HCT116 (cell line): ENCODE measurements at regions not wholly inside any gene's neighbourhood (a gene's known extent, or its start where the extent isn't known, plus 50 kb on each side); places are given as distances from the start of the nearest gene placed in this dataset.

Source experiments
- ATAC-seq: fragments of 200-7000 bp; cut with Tn5 transposase; 2 replicates; pipeline ENCODE4 v1.9.1; 2020; ENCODE audit warnings: mild to moderate bottlenecking, moderate library complexity
- BruUV-seq: library from RNA; stranded (reverse); fragments of 400-500 nt; replicated peaks from 2 replicates; lab custom pipeline; 2021; lab: Mats Ljungman, UMichigan
- CTCF ChIA-PET: fragments of 300-600 bp; sonication (Branson Sonifier 250); formaldehyde crosslinking; loops from one replicate; lab custom pipeline; 2021; ENCODE audit warnings: antibody characterized with exemption; lab: Charles Lee
- POLR2A ChIA-PET: fragments of 300-600, 350-600 bp; sonication (Branson Sonifier 250); formaldehyde crosslinking; loops from one replicate; lab custom pipeline; 2021; ENCODE audit warnings: antibody characterized with exemption; lab: Charles Lee
- RAD21 ChIA-PET, 2 experiments: fragments of 300-600 bp; sonication (Branson Sonifier 250); formaldehyde crosslinking; loops; one replicate each; lab custom pipeline; 2023; ENCODE audit warnings: low total read pairs in 2 of 2; ENCODE audit not compliant: uncharacterized antibody in 2 of 2, unreplicated experiment in 2 of 2, low non-redundant PET in 1 of 2; lab: Charles Lee
- DNase-seq: peaks from one replicate; pipeline ENCODE4 v3.0.0-alpha.2; 2010; ENCODE audit warnings: low read depth, low spot score
- H2AFZ ChIP-seq: fragments of 200-600 bp; shearing (Covaris generic), sonication (generic); 2 replicates; pipeline ENCODE4 v1.6.1; 2017; ENCODE audit warnings: low read depth, mixed run types, mixed read lengths, antibody characterized with exemption, low read length; ENCODE audit not compliant: poor library complexity, severe bottlenecking
- H3K27ac ChIP-seq: 2 replicates; pipeline ENCODE4 v1.5.1; 2012; ENCODE audit warnings: low read depth, low read length
- H3K27me3 ChIP-seq: fragments of 200-600 bp; sonication (generic); 2 replicates; pipeline ENCODE4 v1.6.1; 2016; ENCODE audit warnings: mixed run types, low read length, mixed read lengths; ENCODE audit not compliant: insufficient read depth
- H3K36me3 ChIP-seq, 2 experiments: fragments of 200-500 bp in 1 of 2; fragments of 200-600 bp in 1 of 2; sonication (Bioruptor generic) in 1 of 2; sonication (generic) in 1 of 2; 2 replicates each; pipeline versions ENCODE4 v1.5.1 to v1.6.1; 2014 to 2016; ENCODE audit warnings: low read length in 2 of 2, inconsistent platforms in 1 of 2, mixed read lengths in 1 of 2, mixed run types in 1 of 2; ENCODE audit not compliant: insufficient read depth in 2 of 2, control insufficient read depth in 1 of 2
- H3K4me1 ChIP-seq, 2 experiments: fragments of 200-600 bp in 1 of 2; sonication (generic) in 1 of 2; 2 replicates each; pipeline versions ENCODE4 v1.5.1 to v1.6.1; 2012 to 2017; ENCODE audit warnings: low read length in 2 of 2, inconsistent platforms in 1 of 2, mild to moderate bottlenecking in 1 of 2, mixed read lengths in 1 of 2, mixed run types in 1 of 2, moderate library complexity in 1 of 2; ENCODE audit not compliant: insufficient read depth in 2 of 2, control insufficient read depth in 1 of 2
- H3K4me2 ChIP-seq: fragments of 200-600 bp; sonication (generic); 2 replicates; pipeline ENCODE4 v1.6.1; 2017; ENCODE audit warnings: mixed run types, low read length, mixed read lengths
- H3K4me3 ChIP-seq, 2 experiments: fragments of 200-600 bp in 1 of 2; sonication (generic) in 1 of 2; replicated peaks in 1 of 2; 2 replicates each; pipeline ENCODE4 v1.5.1; 2011 to 2016; ENCODE audit warnings: low read length in 2 of 2, control low read depth in 1 of 2, low read depth in 1 of 2, mild to moderate bottlenecking in 1 of 2, mixed read lengths in 1 of 2, mixed run types in 1 of 2
- H3K79me2 ChIP-seq: fragments of 200-600 bp; sonication (generic); 2 replicates; pipeline ENCODE4 v1.6.1; 2017; ENCODE audit warnings: mild to moderate bottlenecking, mixed run types, low read length, moderate library complexity, mixed read lengths; ENCODE audit not compliant: insufficient read depth
- H3K9ac ChIP-seq: fragments of 200-600 bp; sonication (generic); 2 replicates; pipeline ENCODE4 v1.6.1; 2016; ENCODE audit warnings: low read length, mixed read lengths
- H3K9me2 ChIP-seq: fragments of 200-600 bp; sonication (generic), shearing (Covaris generic); 2 replicates; pipeline ENCODE4 v1.6.1; 2017; ENCODE audit warnings: mixed run types, mild to moderate bottlenecking, moderate library complexity; ENCODE audit not compliant: insufficient read depth
- H3K9me3 ChIP-seq, 2 experiments: fragments of 200-500 bp in 1 of 2; fragments of 200-600 bp in 1 of 2; sonication (Bioruptor generic) in 1 of 2; sonication (generic) in 1 of 2; 2 replicates each; pipeline ENCODE4 v1.6.1; 2014 to 2017; ENCODE audit warnings: low read length in 2 of 2, mixed read lengths in 2 of 2, inconsistent platforms in 1 of 2, low read depth in 1 of 2, mild to moderate bottlenecking in 1 of 2, mixed run types in 1 of 2, moderate library complexity in 1 of 2; ENCODE audit not compliant: control insufficient read depth in 1 of 2, insufficient read depth in 1 of 2
- H4K20me1 ChIP-seq: fragments of 200-600 bp; sonication (generic), shearing (Covaris generic); 2 replicates; pipeline ENCODE4 v1.6.1; 2017; ENCODE audit warnings: mixed run types, mild to moderate bottlenecking, moderate library complexity; ENCODE audit not compliant: insufficient read depth
- CBX3 ChIP-seq: IDR thresholded peaks from 2 replicates; pipeline ENCODE4 v1.6.1; 2012; ENCODE audit warnings: low read depth
- CEBPB ChIP-seq: IDR thresholded peaks from 2 replicates; pipeline ENCODE4 v1.6.1; 2012; ENCODE audit warnings: low read depth
- ELF1 ChIP-seq: IDR thresholded peaks from 2 replicates; pipeline ENCODE4 v1.6.1; 2012; ENCODE audit warnings: low read depth, borderline replicate concordance
- EZH2 ChIP-seq: fragments of 200-600 bp; sonication (generic); IDR thresholded peaks from 2 replicates; pipeline ENCODE4 v1.6.1; 2017; ENCODE audit warnings: antibody characterized with exemption, mixed run types
- EZH2phosphoT487 ChIP-seq: fragments of 200-600 bp; IDR thresholded peaks from 2 replicates; pipeline ENCODE4 v1.6.1; 2018; ENCODE audit warnings: antibody characterized with exemption, borderline replicate concordance
- FOSL1 ChIP-seq: IDR thresholded peaks from 2 replicates; pipeline ENCODE4 v1.6.1; 2012; ENCODE audit warnings: low read depth
- MAX ChIP-seq: IDR thresholded peaks from 2 replicates; pipeline ENCODE4 v1.6.1; 2012
- SIN3A ChIP-seq: IDR thresholded peaks from 2 replicates; pipeline ENCODE4 v1.6.1; 2012; ENCODE audit warnings: low read depth
- SP1 ChIP-seq: IDR thresholded peaks from 2 replicates; pipeline ENCODE4 v1.6.1; 2012; ENCODE audit warnings: low read depth
- SRF ChIP-seq: IDR thresholded peaks from 2 replicates; pipeline ENCODE4 v1.6.1; 2012; ENCODE audit warnings: low read depth
- TCF7L2 ChIP-seq: IDR thresholded peaks from 2 replicates; pipeline ENCODE4 v1.7.0; 2011; ENCODE audit warnings: borderline replicate concordance, inconsistent platforms; ENCODE audit not compliant: insufficient read depth, insufficient read length; ENCODE audit errors: extremely low read depth
- ZBTB33 ChIP-seq: IDR thresholded peaks from 2 replicates; pipeline ENCODE4 v1.6.1; 2011; ENCODE audit warnings: mild to moderate bottlenecking, low read length, moderate library complexity; ENCODE audit not compliant: insufficient replicate concordance; ENCODE audit errors: extremely low read depth
- ZFX ChIP-seq: fragments of 450-650 bp; IDR thresholded peaks from 2 replicates; pipeline ENCODE4 v1.6.1; 2017
- intact Hi-C: fragments of 100-400 bp; cut with micrococcal nuclease; formaldehyde crosslinking; loops from 2 replicates; pipeline ENCODE4 v1.10.0; 2022
- TF ChIP-seq, protein P1 (sequence below), 3 experiments: fragments of 200-600 bp in 1 of 3; sonication (generic) in 1 of 3; IDR thresholded peaks in 2 of 3; conservative IDR thresholded peaks in 1 of 3; 2 replicates each; pipeline ENCODE4 v1.5.1; 2012 to 2017; ENCODE audit warnings: low read depth in 2 of 3, low read length in 2 of 3, antibody characterized with exemption in 1 of 3, borderline replicate concordance in 1 of 3, control low read depth in 1 of 3, mild to moderate bottlenecking in 1 of 3, mixed read lengths in 1 of 3, mixed run types in 1 of 3, moderate library complexity in 1 of 3; ENCODE audit not compliant: insufficient read depth in 1 of 3

DNA sequence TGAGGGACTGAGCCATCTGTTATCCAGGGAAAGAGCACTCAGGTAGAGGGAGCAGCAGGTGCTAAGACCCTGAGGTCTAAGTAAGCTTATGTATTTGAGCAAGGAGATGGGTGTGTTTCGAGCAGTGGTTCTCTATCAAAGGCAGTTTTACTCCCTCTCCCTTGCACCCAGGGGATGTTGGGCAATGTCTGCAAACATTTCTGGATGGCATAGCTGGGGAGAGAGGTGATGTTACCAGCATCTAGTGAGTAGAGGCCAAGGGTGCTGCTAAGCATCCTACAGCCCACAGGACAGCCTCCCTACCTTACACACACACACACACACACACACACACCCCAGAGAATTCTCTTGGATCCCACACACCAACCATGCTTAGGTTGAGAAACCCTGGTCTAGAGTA lies 221.0 kb upstream of the PWP1 start:
- H4K20me1 ChIP-seq, result no peaks in the 10 kb centered on the region
- ATAC-seq (no peak), DNase-seq (no peak)
- BruUV-seq, result no TSS peak
- no peak overlapping the region for H3K9ac ChIP-seq
- no peaks in the 10 kb centered on the region for H3K36me3 ChIP-seq
- no peaks in the 10 kb centered on the region for H3K79me2 ChIP-seq
- intact Hi-C loops, result no loop called here
- RAD21 ChIA-PET, result no interaction called here
- no peak overlapping the region for H3K4me2 ChIP-seq
- no peaks in the 10 kb centered on the region for H3K9me3 ChIP-seq
- H3K9me2 ChIP-seq, result no peaks in the 10 kb centered on the region
- POLR2A ChIA-PET, result no interaction called here
- H3K27ac ChIP-seq, result no peak overlapping the region
- H3K4me1 ChIP-seq, result no peaks in the 10 kb centered on the region
- no peak overlapping the region for H2AFZ ChIP-seq
- H3K27me3 ChIP-seq, result no peaks in the 10 kb centered on the region
- CTCF ChIA-PET, result no interaction called here
- no peak overlapping the region for H3K4me3 ChIP-seq
- TF ChIP-seq CBX3 (no peak), FOSL1 (no peak), MAX (no peak), TCF7L2 (no peak), SP1 (no peak), EZH2phosphoT487 (no peak), ELF1 (no peak), ZBTB33 (no peak), CEBPB (no peak), EZH2 (no peak), SRF (no peak), ZFX (no peak), SIN3A (no peak)
- TF ChIP-seq, protein P1, sequence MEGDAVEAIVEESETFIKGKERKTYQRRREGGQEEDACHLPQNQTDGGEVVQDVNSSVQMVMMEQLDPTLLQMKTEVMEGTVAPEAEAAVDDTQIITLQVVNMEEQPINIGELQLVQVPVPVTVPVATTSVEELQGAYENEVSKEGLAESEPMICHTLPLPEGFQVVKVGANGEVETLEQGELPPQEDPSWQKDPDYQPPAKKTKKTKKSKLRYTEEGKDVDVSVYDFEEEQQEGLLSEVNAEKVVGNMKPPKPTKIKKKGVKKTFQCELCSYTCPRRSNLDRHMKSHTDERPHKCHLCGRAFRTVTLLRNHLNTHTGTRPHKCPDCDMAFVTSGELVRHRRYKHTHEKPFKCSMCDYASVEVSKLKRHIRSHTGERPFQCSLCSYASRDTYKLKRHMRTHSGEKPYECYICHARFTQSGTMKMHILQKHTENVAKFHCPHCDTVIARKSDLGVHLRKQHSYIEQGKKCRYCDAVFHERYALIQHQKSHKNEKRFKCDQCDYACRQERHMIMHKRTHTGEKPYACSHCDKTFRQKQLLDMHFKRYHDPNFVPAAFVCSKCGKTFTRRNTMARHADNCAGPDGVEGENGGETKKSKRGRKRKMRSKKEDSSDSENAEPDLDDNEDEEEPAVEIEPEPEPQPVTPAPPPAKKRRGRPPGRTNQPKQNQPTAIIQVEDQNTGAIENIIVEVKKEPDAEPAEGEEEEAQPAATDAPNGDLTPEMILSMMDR (IDR thresholded peaks at IDR 0.05 in 2 of 3, conservative IDR thresholded peaks at IDR 0.05 in 1 of 3; ENCODE audit: borderline replicate concordance in 1 of 3, insufficient read depth in 1 of 3, low read depth in 2 of 3, low read length in 2 of 3), result no peak
